ENCODE measurements at regions not wholly inside any gene's neighbourhood (a gene's known extent, or its start where the extent isn't known, plus 50 kb on each side); places are given as distances from the start of the nearest gene placed in this dataset.

DNA sequence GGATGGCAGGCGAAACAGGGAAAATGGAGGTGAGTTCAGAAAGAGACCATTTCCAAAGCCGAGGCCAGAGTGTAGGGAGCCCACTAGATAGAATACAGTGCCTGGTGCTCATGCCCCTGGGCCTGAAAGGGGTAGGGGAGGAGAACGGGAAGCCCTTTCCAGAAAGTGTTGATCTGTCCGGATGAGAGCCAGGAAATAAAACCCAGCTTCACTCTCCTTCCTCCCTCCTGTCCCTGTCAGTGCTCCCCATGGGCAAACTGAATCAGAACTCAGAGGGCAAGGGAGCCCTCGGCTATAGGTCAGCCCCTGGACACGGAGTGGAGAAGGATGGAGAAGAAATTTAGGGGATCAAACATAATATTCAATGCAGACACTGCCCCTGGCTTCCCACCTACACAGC is 57.7 kb upstream of the RPL38 start:
- TF ChIP-seq EZH2 (IDR thresholded peaks at IDR 0.05; ENCODE audit: low read depth, low read length, severe bottlenecking) (no peak), TCF12 (IDR thresholded peaks at IDR 0.05; ENCODE audit: low read depth, low read length) (no peak), POLR2A (IDR thresholded peaks at IDR 0.05; ENCODE audit: control extremely low read depth in 1 of 2, low read depth in 2 of 2, low read length in 2 of 2) (no peak), SP2 (IDR thresholded peaks at IDR 0.05; ENCODE audit: low read length) (no peak), RBBP5 (IDR thresholded peaks at IDR 0.05; ENCODE audit: borderline replicate concordance, low read depth, low read length) (no peak)
- TF ChIP-seq, protein P1, sequence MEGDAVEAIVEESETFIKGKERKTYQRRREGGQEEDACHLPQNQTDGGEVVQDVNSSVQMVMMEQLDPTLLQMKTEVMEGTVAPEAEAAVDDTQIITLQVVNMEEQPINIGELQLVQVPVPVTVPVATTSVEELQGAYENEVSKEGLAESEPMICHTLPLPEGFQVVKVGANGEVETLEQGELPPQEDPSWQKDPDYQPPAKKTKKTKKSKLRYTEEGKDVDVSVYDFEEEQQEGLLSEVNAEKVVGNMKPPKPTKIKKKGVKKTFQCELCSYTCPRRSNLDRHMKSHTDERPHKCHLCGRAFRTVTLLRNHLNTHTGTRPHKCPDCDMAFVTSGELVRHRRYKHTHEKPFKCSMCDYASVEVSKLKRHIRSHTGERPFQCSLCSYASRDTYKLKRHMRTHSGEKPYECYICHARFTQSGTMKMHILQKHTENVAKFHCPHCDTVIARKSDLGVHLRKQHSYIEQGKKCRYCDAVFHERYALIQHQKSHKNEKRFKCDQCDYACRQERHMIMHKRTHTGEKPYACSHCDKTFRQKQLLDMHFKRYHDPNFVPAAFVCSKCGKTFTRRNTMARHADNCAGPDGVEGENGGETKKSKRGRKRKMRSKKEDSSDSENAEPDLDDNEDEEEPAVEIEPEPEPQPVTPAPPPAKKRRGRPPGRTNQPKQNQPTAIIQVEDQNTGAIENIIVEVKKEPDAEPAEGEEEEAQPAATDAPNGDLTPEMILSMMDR (IDR thresholded peaks at IDR 0.05; ENCODE audit: control extremely low read depth in 1 of 3, insufficient read depth in 1 of 3, low read depth in 1 of 3, low read length in 3 of 3), result no peak
